Karpas-422 (cell line): ENCODE measurements at regions not wholly inside any gene's neighbourhood (a gene's known extent, or its start where the extent isn't known, plus 50 kb on each side); places are given as distances from the start of the nearest gene placed in this dataset.
A peak's percentile ranks its signal among the peaks of the same experiment; 100 is the strongest.

Experiments used
- DNase-seq: peaks from one replicate; pipeline ENCODE4 v3.0.0-alpha.2; 2015
- H2AFZ ChIP-seq: fragments of 200-600 bp; sonication (generic); 2 replicates; pipeline ENCODE4 v1.6.1; 2014; ENCODE audit warnings: antibody characterized with exemption, low read length, mixed read lengths
- H3K27ac ChIP-seq: fragments of 200-600 bp; sonication (generic); 2 replicates; pipeline ENCODE4 v1.5.1; 2014; ENCODE audit warnings: mild to moderate bottlenecking, low read length, moderate library complexity
- H3K27me3 ChIP-seq: fragments of 200-600 bp; sonication (generic); 2 replicates; pipeline ENCODE4 v1.6.1; 2014; ENCODE audit warnings: low read length, mixed read lengths
- H3K36me3 ChIP-seq: fragments of 200-600 bp; sonication (generic); 2 replicates; pipeline ENCODE4 v1.6.1; 2014; ENCODE audit warnings: low read length, mixed read lengths; ENCODE audit not compliant: insufficient read depth
- H3K4me1 ChIP-seq: fragments of 200-600 bp; sonication (generic); 2 replicates; pipeline ENCODE4 v1.6.1; 2014; ENCODE audit warnings: mild to moderate bottlenecking, low read length, mixed read lengths
- H3K4me2 ChIP-seq: fragments of 200-600 bp; sonication (generic); 2 replicates; pipeline ENCODE4 v1.6.1; 2014; ENCODE audit warnings: low read length, low read depth, mild to moderate bottlenecking; ENCODE audit not compliant: poor library complexity, severe bottlenecking
- H3K4me3 ChIP-seq: fragments of 200-600 bp; sonication (generic); 2 replicates; pipeline ENCODE4 v1.5.1; 2014; ENCODE audit warnings: mild to moderate bottlenecking, antibody characterized with exemption, low read length, mixed read lengths
- H3K79me2 ChIP-seq: fragments of 200-600 bp; sonication (generic); 2 replicates; pipeline ENCODE4 v1.6.1; 2014; ENCODE audit warnings: mild to moderate bottlenecking, low read length, mixed read lengths
- H3K9ac ChIP-seq: fragments of 200-600 bp; sonication (generic); 2 replicates; pipeline ENCODE4 v1.6.0; 2014; ENCODE audit warnings: low read length
- H3K9me2 ChIP-seq: fragments of 200-600 bp; sonication (generic), shearing (Covaris generic); replicated peaks from 2 replicates; pipeline ENCODE4 v1.6.0; 2014; ENCODE audit warnings: mild to moderate bottlenecking, low read length, moderate library complexity; ENCODE audit not compliant: insufficient read depth
- H3K9me3 ChIP-seq: fragments of 300-700, 200-600 bp; sonication (generic); 2 replicates; pipeline ENCODE4 v1.6.1; 2014; ENCODE audit warnings: low read length, mixed read lengths
- H4K20me1 ChIP-seq: fragments of 200-600 bp; sonication (generic); 2 replicates; pipeline ENCODE4 v1.6.1; 2014; ENCODE audit warnings: mild to moderate bottlenecking, antibody characterized with exemption, low read length, low read depth; ENCODE audit not compliant: insufficient read depth

- peaks cover 2% of the 10 kb centered on the region for H3K4me1 ChIP-seq
- no peaks in the 10 kb centered on the region for H3K36me3 ChIP-seq
- no peak overlapping the region for H3K9ac ChIP-seq
Observed at GRCh38 chr6:105925706-105926105, 160.4 kb upstream of the PRDM1 start.

GRCh38 chr6:105921781-105922180 is 164.4 kb upstream of the PRDM1 start:
- no peak overlapping the region for H3K4me2 ChIP-seq
- H3K9me3 ChIP-seq, result no peaks in the 10 kb centered on the region
- no peak overlapping the region for H2AFZ ChIP-seq
- 0 out of 2 replicates have a peak, but pooled peaks cover 3% of the 10 kb centered on the region for H3K27me3 ChIP-seq
- H3K36me3 ChIP-seq, result no peaks in the 10 kb centered on the region
- no peaks in the 10 kb centered on the region for H3K79me2 ChIP-seq
- no peak overlapping the region for H3K9ac ChIP-seq
- no peak overlapping the region for H3K4me3 ChIP-seq
- no peak overlapping the region for H3K27ac ChIP-seq
- DNase-seq, result no peak
- H4K20me1 ChIP-seq, result no peaks in the 10 kb centered on the region
- no peaks in the 10 kb centered on the region for H3K4me1 ChIP-seq
- H3K9me2 ChIP-seq, result no peaks in the 10 kb centered on the region

More at GRCh38 chr6:105925706-105926105, 160.4 kb upstream of the PRDM1 start:
- no peak overlapping the region for H3K27ac ChIP-seq
- no peak overlapping the region for H2AFZ ChIP-seq
- H3K27me3 ChIP-seq, result no peaks in the 10 kb centered on the region
- H3K79me2 ChIP-seq, result no peaks in the 10 kb centered on the region
- H3K9me3 ChIP-seq, result no peaks in the 10 kb centered on the region
- no peaks in the 10 kb centered on the region for H3K9me2 ChIP-seq
- no peak overlapping the region for H3K4me3 ChIP-seq
- no peaks in the 10 kb centered on the region for H4K20me1 ChIP-seq
- no peak for DNase-seq
- H3K4me2 ChIP-seq, result no peak overlapping the region

- Histone ChIP-seq H3K9ac (no peak overlapping the region), H3K4me3 (no peak overlapping the region), H3K27ac (no peak overlapping the region), H3K9me2 (no peaks in the 10 kb centered on the region), H3K4me1 (no peaks in the 10 kb centered on the region), H3K4me2 (no peak overlapping the region), H2AFZ (no peak overlapping the region), H3K36me3 (no peaks in the 10 kb centered on the region), H4K20me1 (no peaks in the 10 kb centered on the region), H3K9me3 (no peaks in the 10 kb centered on the region), H3K79me2 (no peaks in the 10 kb centered on the region), H3K27me3 (0 out of 2 replicates have a peak, but pooled peaks cover 3% of the 10 kb centered on the region)
- no peak for DNase-seq
Observed at GRCh38 chr6:105920071-105920470, 166.1 kb upstream of the PRDM1 start.

- H3K9ac ChIP-seq, result no peak overlapping the region
- DNase-seq, result no peak
- H4K20me1 ChIP-seq, result no peaks in the 10 kb centered on the region
- no peaks in the 10 kb centered on the region for H3K9me2 ChIP-seq
- H3K4me1 ChIP-seq, result no peaks in the 10 kb centered on the region
- no peaks in the 10 kb centered on the region for H3K36me3 ChIP-seq
- H3K4me2 ChIP-seq, result no peak overlapping the region
- 0 out of 2 replicates have a peak, but pooled peaks cover 3% of the 10 kb centered on the region for H3K27me3 ChIP-seq
- H3K4me3 ChIP-seq, result no peak overlapping the region
- no peaks in the 10 kb centered on the region for H3K9me3 ChIP-seq
- H3K27ac ChIP-seq, result no peak overlapping the region
- H2AFZ ChIP-seq, result no peak overlapping the region
- H3K79me2 ChIP-seq, result no peaks in the 10 kb centered on the region
Observed at GRCh38 chr6:105917038-105917695, 169.0 kb upstream of the PRDM1 start.

- Histone ChIP-seq H4K20me1 (no peaks in the 10 kb centered on the region), H3K79me2 (no peaks in the 10 kb centered on the region), H2AFZ (0 out of 2 replicates have a peak overlapping the region, but pooled peaks have one; percentile 20), H3K9ac (no peak overlapping the region), H3K9me3 (no peaks in the 10 kb centered on the region), H3K27ac (no peak overlapping the region), H3K27me3 (no peaks in the 10 kb centered on the region), H3K4me2 (peak overlapping the region; percentile 9), H3K4me3 (no peak overlapping the region), H3K36me3 (no peaks in the 10 kb centered on the region), H3K4me1 (peaks cover 9% of the 10 kb centered on the region), H3K9me2 (no peaks in the 10 kb centered on the region)
- DNase-seq, result no peak
Observed at GRCh38 chr6:105911106-105911629, 175.0 kb upstream of the PRDM1 start.

- Histone ChIP-seq H4K20me1 (no peaks in the 10 kb centered on the region), H3K79me2 (no peaks in the 10 kb centered on the region), H2AFZ (no peak overlapping the region), H3K4me3 (no peak overlapping the region), H3K4me2 (no peak overlapping the region), H3K9me3 (no peaks in the 10 kb centered on the region), H3K9me2 (no peaks in the 10 kb centered on the region), H3K36me3 (no peaks in the 10 kb centered on the region), H3K9ac (no peak overlapping the region), H3K27ac (no peak overlapping the region), H3K27me3 (no peaks in the 10 kb centered on the region), H3K4me1 (peaks cover 9% of the 10 kb centered on the region)
- DNase-seq, result no peak
Observed at GRCh38 chr6:105909106-105909505, 177.0 kb upstream of the PRDM1 start.

GRCh38 chr6:105907991-105908390 is 178.1 kb upstream of the PRDM1 start:
- Histone ChIP-seq H3K9ac (no peak overlapping the region), H4K20me1 (no peaks in the 10 kb centered on the region), H3K36me3 (no peaks in the 10 kb centered on the region), H3K4me1 (peaks cover 9% of the 10 kb centered on the region), H3K4me3 (no peak overlapping the region), H2AFZ (no peak overlapping the region), H3K9me3 (no peaks in the 10 kb centered on the region), H3K4me2 (no peak overlapping the region), H3K27ac (no peak overlapping the region), H3K79me2 (no peaks in the 10 kb centered on the region), H3K27me3 (no peaks in the 10 kb centered on the region), H3K9me2 (no peaks in the 10 kb centered on the region)
- no peak for DNase-seq

- Histone ChIP-seq H3K4me2 (no peak overlapping the region), H3K9me3 (no peaks in the 10 kb centered on the region), H3K36me3 (no peaks in the 10 kb centered on the region), H4K20me1 (no peaks in the 10 kb centered on the region), H3K4me3 (no peak overlapping the region), H3K27ac (no peak overlapping the region), H3K9me2 (no peaks in the 10 kb centered on the region), H3K9ac (no peak overlapping the region), H3K27me3 (no peaks in the 10 kb centered on the region), H2AFZ (no peak overlapping the region), H3K79me2 (no peaks in the 10 kb centered on the region), H3K4me1 (peaks cover 14% of the 10 kb centered on the region)
- no peak for DNase-seq
Observed at GRCh38 chr6:105907301-105907700, 178.8 kb upstream of the PRDM1 start.
